OCI-LY7 (cell line): ENCODE measurements at regions not wholly inside any gene's neighbourhood (a gene's known extent, or its start where the extent isn't known, plus 50 kb on each side); places are given as distances from the start of the nearest gene placed in this dataset.

Experiments used
- CTCF ChIP-seq: fragments of 200-600 bp; sonication (generic); conservative IDR thresholded peaks from 2 replicates; pipeline ENCODE4 v1.5.1; 2014; ENCODE audit warnings: mild to moderate bottlenecking, antibody characterized with exemption, low read length, moderate library complexity, mixed read lengths
- EZH2phosphoT487 ChIP-seq: fragments of 200-600 bp; sonication (generic); IDR thresholded peaks from 2 replicates; pipeline ENCODE4 v1.6.1; 2018; ENCODE audit warnings: low read depth, borderline replicate concordance, mild to moderate bottlenecking, mixed run types, antibody characterized with exemption, low read length, moderate library complexity, mixed read lengths

GRCh38 chr9:100794738-100795269 is 216.9 kb downstream of the CAVIN4 start:
- no peak for TF ChIP-seq CTCF
- no peak for TF ChIP-seq EZH2phosphoT487
